WTC11 (cell line): ENCODE measurements at regions not wholly inside any gene's neighbourhood (a gene's known extent, or its start where the extent isn't known, plus 50 kb on each side); places are given as distances from the start of the nearest gene placed in this dataset.

ENCODE experiments used
- ATF3 ChIP-seq: sonication (generic); formaldehyde crosslinking; conservative IDR thresholded peaks from 2 replicates; pipeline ENCODE4 v1.8.1; 2022; ENCODE audit warnings: mild to moderate bottlenecking, missing genetic modification reagents
- CTCF ChIP-seq: fragments of 200-600 bp; IDR thresholded peaks from 2 replicates; pipeline ENCODE4 v1.8.0; 2022; ENCODE audit warnings: antibody characterized with exemption
- MAX ChIP-seq: sonication (generic); formaldehyde crosslinking; IDR thresholded peaks from 2 replicates; pipeline ENCODE4 v1.8.0; 2022; ENCODE audit warnings: mild to moderate bottlenecking, missing genetic modification reagents
- MLX ChIP-seq: sonication (generic); formaldehyde crosslinking; IDR thresholded peaks from 2 replicates; pipeline ENCODE4 v1.8.1; 2023; ENCODE audit warnings: mild to moderate bottlenecking, missing genetic modification reagents, moderate library complexity
- TP53 ChIP-seq: sonication (generic); formaldehyde crosslinking; IDR thresholded peaks from 2 replicates; pipeline ENCODE4 v1.8.1; 2023; ENCODE audit warnings: mild to moderate bottlenecking, missing genetic modification reagents

GRCh38 chr13:112150352-112150751 lies 83.4 kb downstream of the SOX1 start:
- TF ChIP-seq ATF3 (CRISPR knock-in tag) (no peak), TP53 (CRISPR knock-in tag) (no peak), CTCF (no peak), MAX (no peak), MLX (CRISPR knock-in tag) (no peak)
